ENCODE measurements at regions not wholly inside any gene's neighbourhood (a gene's known extent, or its start where the extent isn't known, plus 50 kb on each side); places are given as distances from the start of the nearest gene placed in this dataset.

GRCh38 chr15:31495281-31495680 is 168.6 kb downstream of the KLF13 start:
- Histone ChIP-seq H3K4me3 (ENCODE audit: low read depth, low read length) (no peak overlapping the region), H3K4me1 (no peaks in the 10 kb centered on the region), H3K27me3 (replicated peaks; ENCODE audit: control insufficient read depth, insufficient read depth, low read length) (no peaks in the 10 kb centered on the region), H3K36me3 (ENCODE audit: control insufficient read depth, insufficient read depth, low read length) (no peaks in the 10 kb centered on the region), H3K9me3 (0 out of 2 replicates have a peak, but pooled peaks cover 13% of the 10 kb centered on the region)
- no peak for TF ChIP-seq CTCF (IDR thresholded peaks at IDR 0.05; ENCODE audit: insufficient read depth in 1 of 2, low read depth in 1 of 2, low read length in 1 of 2, severe bottlenecking in 1 of 2, unreplicated experiment in 1 of 2)
- CTCF ChIA-PET: no interaction called here
- Mint-ChIP-seq H3K36me3 (ENCODE audit: insufficient read depth, unreplicated experiment) (no peaks in the 10 kb centered on the region), H3K27ac (ENCODE audit: unreplicated experiment) (no peak overlapping the region), H3K27me3 (ENCODE audit: insufficient read depth, unreplicated experiment) (peaks cover 7% of the 10 kb centered on the region), H3K4me3 (ENCODE audit: unreplicated experiment) (no peak overlapping the region), H3K9me3 (ENCODE audit: unreplicated experiment) (peaks cover 18% of the 10 kb centered on the region), H3K4me1 (ENCODE audit: low read depth, unreplicated experiment) (no peaks in the 10 kb centered on the region)
- BruUV-seq (replicated peaks): no TSS peak
- POLR2A ChIA-PET: no interaction called here
- DNase-seq: no peak
- intact Hi-C loops (cut with micrococcal nuclease; ENCODE audit: unreplicated experiment): no loop called here

GRCh38 chr15:31497838-31498237 is 171.2 kb downstream of the KLF13 start:
- Mint-ChIP-seq H3K36me3 (ENCODE audit: insufficient read depth, unreplicated experiment) (no peaks in the 10 kb centered on the region), H3K9me3 (ENCODE audit: unreplicated experiment) (no peaks in the 10 kb centered on the region), H3K4me3 (ENCODE audit: unreplicated experiment) (no peak overlapping the region), H3K27ac (ENCODE audit: unreplicated experiment) (no peak overlapping the region), H3K27me3 (ENCODE audit: insufficient read depth, unreplicated experiment) (peaks cover 7% of the 10 kb centered on the region), H3K4me1 (ENCODE audit: low read depth, unreplicated experiment) (no peaks in the 10 kb centered on the region)
- DNase-seq: no peak
- Histone ChIP-seq H3K27me3 (replicated peaks; ENCODE audit: control insufficient read depth, insufficient read depth, low read length) (no peaks in the 10 kb centered on the region), H3K9me3 (no peaks in the 10 kb centered on the region), H3K36me3 (ENCODE audit: control insufficient read depth, insufficient read depth, low read length) (no peaks in the 10 kb centered on the region), H3K4me1 (no peaks in the 10 kb centered on the region), H3K4me3 (ENCODE audit: low read depth, low read length) (no peak overlapping the region)
- BruUV-seq (replicated peaks): no TSS peak
- CTCF ChIA-PET: interaction anchor here (1.2 kb wide), 1 partner anchor 9 kb away, joined by 3 read pairs; no protein-coding TSS in a partner anchor
- no peak for TF ChIP-seq CTCF (IDR thresholded peaks at IDR 0.05; ENCODE audit: insufficient read depth in 1 of 2, low read depth in 1 of 2, low read length in 1 of 2, severe bottlenecking in 1 of 2, unreplicated experiment in 1 of 2)
- POLR2A ChIA-PET: no interaction called here
- intact Hi-C loops (cut with micrococcal nuclease; ENCODE audit: unreplicated experiment): no loop called here

GRCh38 chr15:31498329-31498728 is 171.7 kb downstream of the KLF13 start:
- intact Hi-C loops (cut with micrococcal nuclease; ENCODE audit: unreplicated experiment): no loop called here
- no peaks in the 10 kb centered on the region for H3K36me3 Mint-ChIP-seq (ENCODE audit: insufficient read depth, unreplicated experiment)
- Histone ChIP-seq H3K36me3 (ENCODE audit: control insufficient read depth, insufficient read depth, low read length) (no peaks in the 10 kb centered on the region), H3K4me3 (ENCODE audit: low read depth, low read length) (no peak overlapping the region), H3K9me3 (no peaks in the 10 kb centered on the region), H3K4me1 (no peaks in the 10 kb centered on the region), H3K27me3 (replicated peaks; ENCODE audit: control insufficient read depth, insufficient read depth, low read length) (no peaks in the 10 kb centered on the region)
- peaks cover 10% of the 10 kb centered on the region for H3K27me3 Mint-ChIP-seq (ENCODE audit: insufficient read depth, unreplicated experiment)
- POLR2A ChIA-PET: no interaction called here
- H3K4me3 Mint-ChIP-seq (ENCODE audit: unreplicated experiment): no peak overlapping the region
- no peaks in the 10 kb centered on the region for H3K9me3 Mint-ChIP-seq (ENCODE audit: unreplicated experiment)
- no TSS peak for BruUV-seq (replicated peaks)
- CTCF ChIA-PET: interaction anchor here (1.2 kb wide), 1 partner anchor 10 kb away, joined by 3 read pairs; no protein-coding TSS in a partner anchor
- peak in 1 of 2 experiments; percentile 12 for TF ChIP-seq CTCF (IDR thresholded peaks at IDR 0.05; ENCODE audit: insufficient read depth in 1 of 2, low read depth in 1 of 2, low read length in 1 of 2, severe bottlenecking in 1 of 2, unreplicated experiment in 1 of 2)
- no peak overlapping the region for H3K27ac Mint-ChIP-seq (ENCODE audit: unreplicated experiment)
- no peak for DNase-seq
- no peaks in the 10 kb centered on the region for H3K4me1 Mint-ChIP-seq (ENCODE audit: low read depth, unreplicated experiment)
